Liver (tissue), 7 donors: ENCODE measurements at regions not wholly inside any gene's neighbourhood (a gene's known extent, or its start where the extent isn't known, plus 50 kb on each side); places are given as distances from the start of the nearest gene placed in this dataset.

Experiments
- DNase-seq: peaks from one replicate; pipeline ENCODE4 v3.0.0-alpha.2; 2017; ENCODE audit warnings: low spot score
- H3K27ac ChIP-seq, 2 donors: one replicate each; pipeline ENCODE4 v1.7.0; 2013; ENCODE audit warnings: inconsistent platforms in 2 of 2, low read length in 2 of 2, control low read depth in 1 of 2, low read depth in 1 of 2, mild to moderate bottlenecking in 1 of 2
- H3K27me3 ChIP-seq, 4 donors: one replicate each; pipeline versions ENCODE4 v1.6.1 to v1.7.0; 2013; ENCODE audit warnings: low read length in 3 of 4, inconsistent platforms in 1 of 4, mild to moderate bottlenecking in 1 of 4, moderate library complexity in 1 of 4; ENCODE audit not compliant: control insufficient read depth in 4 of 4, insufficient read depth in 4 of 4
- H3K36me3 ChIP-seq, 4 donors: one replicate each; pipeline versions ENCODE4 v1.6.1 to v1.7.0; 2013; ENCODE audit warnings: low read length in 3 of 4, mild to moderate bottlenecking in 3 of 4, low read depth in 1 of 4, moderate library complexity in 1 of 4; ENCODE audit not compliant: control insufficient read depth in 4 of 4, insufficient read depth in 3 of 4
- H3K4me1 ChIP-seq, 4 donors: one replicate each; pipeline versions ENCODE4 v1.6.1 to v1.7.0; 2013; ENCODE audit warnings: low read length in 3 of 4, mild to moderate bottlenecking in 3 of 4, moderate library complexity in 1 of 4; ENCODE audit not compliant: control insufficient read depth in 4 of 4, insufficient read depth in 4 of 4
- H3K4me3 ChIP-seq, 3 donors: one replicate each; pipeline versions ENCODE4 v1.6.1 to v1.7.0; 2013; ENCODE audit warnings: low read length in 3 of 3, control low read depth in 1 of 3, low read depth in 1 of 3, mild to moderate bottlenecking in 1 of 3
- H3K9ac ChIP-seq, 2 donors: one replicate each; pipeline ENCODE4 v1.7.0; 2013; ENCODE audit warnings: low read length in 2 of 2, mild to moderate bottlenecking in 2 of 2, moderate library complexity in 2 of 2, control low read depth in 1 of 2, low read depth in 1 of 2
- H3K9me3 ChIP-seq, 4 donors: one replicate each; pipeline versions ENCODE4 v1.6.1 to v1.7.0; 2013; ENCODE audit warnings: low read length in 3 of 4; ENCODE audit not compliant: control insufficient read depth in 4 of 4
- ATF3 ChIP-seq: IDR thresholded peaks from 2 replicates; pipeline ENCODE4 v1.6.1; 2016; ENCODE audit warnings: antibody characterized with exemption
- EGR1 ChIP-seq, 2 donors: IDR thresholded peaks; 2 replicates each; pipeline ENCODE4 v1.6.1; 2016 to 2018; ENCODE audit warnings: antibody characterized with exemption in 2 of 2, low read depth in 2 of 2
- FOXA1 ChIP-seq: IDR thresholded peaks from 2 replicates; pipeline ENCODE4 v1.6.1; 2016; ENCODE audit warnings: antibody characterized with exemption
- GABPA ChIP-seq, 2 donors: IDR thresholded peaks in 1 of 2; conservative IDR thresholded peaks in 1 of 2; 2 replicates each; pipeline ENCODE4 v1.6.1; 2016; ENCODE audit warnings: antibody characterized with exemption in 2 of 2, mild to moderate bottlenecking in 1 of 2, moderate library complexity in 1 of 2
- HNF4A ChIP-seq, 2 donors: conservative IDR thresholded peaks; 2 replicates each; pipeline ENCODE4 v1.6.1; 2016; ENCODE audit warnings: antibody characterized with exemption in 2 of 2, mild to moderate bottlenecking in 2 of 2
- HNF4G ChIP-seq: IDR thresholded peaks from 2 replicates; pipeline ENCODE4 v1.6.1; 2016; ENCODE audit warnings: antibody characterized with exemption
- MAX ChIP-seq: IDR thresholded peaks from 2 replicates; pipeline ENCODE4 v1.6.1; 2016; ENCODE audit warnings: antibody characterized with exemption
- NR2F2 ChIP-seq: IDR thresholded peaks from 2 replicates; pipeline ENCODE4 v1.6.1; 2016; ENCODE audit warnings: antibody characterized with exemption
- RAD21 ChIP-seq, 2 donors: IDR thresholded peaks; 2 replicates each; pipeline ENCODE4 v1.6.1; 2016; ENCODE audit warnings: antibody characterized with exemption in 2 of 2, mild to moderate bottlenecking in 2 of 2
- REST ChIP-seq: IDR thresholded peaks from 2 replicates; pipeline ENCODE4 v1.6.1; 2016; ENCODE audit warnings: antibody characterized with exemption, mild to moderate bottlenecking
- RXRA ChIP-seq, 2 donors: IDR thresholded peaks; 2 replicates each; pipeline ENCODE4 v1.6.1; 2017 to 2018; ENCODE audit warnings: antibody characterized with exemption in 2 of 2, mild to moderate bottlenecking in 1 of 2
- SP1 ChIP-seq: IDR thresholded peaks from 2 replicates; pipeline ENCODE4 v1.6.1; 2018; ENCODE audit warnings: antibody characterized with exemption, mild to moderate bottlenecking
- TAF1 ChIP-seq: conservative IDR thresholded peaks from 2 replicates; pipeline ENCODE4 v1.6.1; 2016; ENCODE audit warnings: antibody characterized with exemption, mild to moderate bottlenecking
- YY1 ChIP-seq: IDR thresholded peaks from 2 replicates; pipeline ENCODE4 v1.6.1; 2016; ENCODE audit warnings: antibody characterized with exemption, mild to moderate bottlenecking
- WGBS: extraction: QIAGEN DNeasy Blood & Tissue Kit; methylation state at CpG from one replicate; pipeline ENCODE4 v1.1.7; 2013; 5-methylcytosine and 5-hydroxymethylcytosine counted together
- TF ChIP-seq, protein P1 (sequence below): IDR thresholded peaks from 2 replicates; pipeline ENCODE4 v1.6.1; 2016; ENCODE audit warnings: antibody characterized with exemption
- donor health status: healthy.
- donor health status: healthy.
- donor health status: healthy.
- donor health status: healthy.

GRCh38 chr13:38542601-38543000 lies 144.3 kb upstream of the FREM2 start (continued):
- TF ChIP-seq, protein P1, sequence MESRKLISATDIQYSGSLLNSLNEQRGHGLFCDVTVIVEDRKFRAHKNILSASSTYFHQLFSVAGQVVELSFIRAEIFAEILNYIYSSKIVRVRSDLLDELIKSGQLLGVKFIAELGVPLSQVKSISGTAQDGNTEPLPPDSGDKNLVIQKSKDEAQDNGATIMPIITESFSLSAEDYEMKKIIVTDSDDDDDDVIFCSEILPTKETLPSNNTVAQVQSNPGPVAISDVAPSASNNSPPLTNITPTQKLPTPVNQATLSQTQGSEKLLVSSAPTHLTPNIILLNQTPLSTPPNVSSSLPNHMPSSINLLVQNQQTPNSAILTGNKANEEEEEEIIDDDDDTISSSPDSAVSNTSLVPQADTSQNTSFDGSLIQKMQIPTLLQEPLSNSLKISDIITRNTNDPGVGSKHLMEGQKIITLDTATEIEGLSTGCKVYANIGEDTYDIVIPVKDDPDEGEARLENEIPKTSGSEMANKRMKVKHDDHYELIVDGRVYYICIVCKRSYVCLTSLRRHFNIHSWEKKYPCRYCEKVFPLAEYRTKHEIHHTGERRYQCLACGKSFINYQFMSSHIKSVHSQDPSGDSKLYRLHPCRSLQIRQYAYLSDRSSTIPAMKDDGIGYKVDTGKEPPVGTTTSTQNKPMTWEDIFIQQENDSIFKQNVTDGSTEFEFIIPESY: no peak

- no peak for DNase-seq
- H3K4me3 ChIP-seq: no peak overlapping the region
- H3K27ac ChIP-seq: no peak overlapping the region
- 73% methylated on average over 4 of the region's 4 CpGs for WGBS
- no peaks in the 10 kb centered on the region for H3K4me1 ChIP-seq
- no peaks in the 10 kb centered on the region for H3K27me3 ChIP-seq
- TF ChIP-seq ATF3 (no peak), RAD21 (IDR thresholded peaks at IDR 0.05) (no peak), YY1 (no peak), EGR1 (IDR thresholded peaks at IDR 0.05; ENCODE audit: low read depth in 2 of 2) (no peak), MAX (no peak), FOXA1 (no peak), REST (no peak), GABPA (IDR thresholded peaks at IDR 0.05 in 1 of 2, conservative IDR thresholded peaks at IDR 0.05 in 1 of 2) (no peak), TAF1 (no peak), SP1 (no peak)
- TF ChIP-seq, protein P1: no peak
- no peaks in the 10 kb centered on the region for H3K9me3 ChIP-seq
- no peaks in the 10 kb centered on the region for H3K36me3 ChIP-seq
- no peak overlapping the region for H3K9ac ChIP-seq
Observed at GRCh38 chr13:38543561-38543960, 143.3 kb upstream of the FREM2 start.

DNA sequence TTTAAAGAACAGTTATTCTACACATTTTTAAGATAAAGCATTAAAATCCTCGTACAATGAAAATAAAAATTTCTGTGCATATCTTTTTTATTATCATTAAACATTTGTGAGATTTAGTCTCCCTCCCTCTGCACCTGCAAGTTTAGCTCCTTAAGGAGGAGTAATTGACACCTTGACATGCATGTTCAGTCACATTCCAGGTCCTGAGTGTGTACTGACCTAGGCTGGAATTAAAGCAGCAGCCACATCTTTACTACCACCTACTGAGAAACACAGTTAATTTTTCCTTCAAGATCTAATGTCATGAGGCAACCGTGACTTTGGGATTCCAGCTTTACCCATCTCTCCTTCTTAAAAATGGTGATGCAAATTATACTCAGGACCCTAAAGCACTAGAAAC lies 123.1 kb upstream of the FREM2 start:
- Histone ChIP-seq H3K9me3 (peaks cover 0 to 3% (median 0%) of the 10 kb centered on the region in 4 donors), H3K4me3 (no peak overlapping the region), H3K36me3 (no peaks in the 10 kb centered on the region), H3K4me1 (no peaks in the 10 kb centered on the region), H3K27ac (no peak overlapping the region), H3K9ac (no peak overlapping the region), H3K27me3 (peaks cover 0 to 4% (median 0%) of the 10 kb centered on the region in 4 donors)
- TF ChIP-seq YY1: no peak
- TF ChIP-seq HNF4A (conservative IDR thresholded peaks at IDR 0.05): no peak
- TF ChIP-seq RAD21 (IDR thresholded peaks at IDR 0.05): no peak
- TF ChIP-seq NR2F2: no peak
- no peak for TF ChIP-seq ATF3
- TF ChIP-seq, protein P1: no peak
- TF ChIP-seq RXRA (IDR thresholded peaks at IDR 0.05): no peak
- TF ChIP-seq HNF4G: no peak
- no peak for TF ChIP-seq EGR1 (IDR thresholded peaks at IDR 0.05; ENCODE audit: low read depth in 2 of 2)
- no peak for TF ChIP-seq MAX
- no peak for TF ChIP-seq SP1
- 78% methylated on average over 2 of the region's 2 CpGs for WGBS
- DNase-seq: no peak
